ENCODE measurements at regions not wholly inside any gene's neighbourhood (a gene's known extent, or its start where the extent isn't known, plus 50 kb on each side); places are given as distances from the start of the nearest gene placed in this dataset.

GRCh38 chr14:84401631-84402030 is 1128.3 kb upstream of the FLRT2 start:
- intact Hi-C loops (cut with DNase I): no loop called here
- H3K36me3 ChIP-seq (replicated peaks in 1 of 2): no peaks in the 10 kb centered on the region
- WGBS, 4 donors: 74 to 90% (median 85%) methylated on average over 3 of the region's 3 CpGs

GRCh38 chr14:84403585-84403984 is 1126.4 kb upstream of the FLRT2 start:
- H3K36me3 ChIP-seq (replicated peaks in 1 of 2): no peaks in the 10 kb centered on the region
- intact Hi-C loops (cut with DNase I): no loop called here
- no peaks in the 10 kb centered on the region for H3K9me3 ChIP-seq (replicated peaks in 1 of 3)
- no peak for DNase-seq
- 88 to 97% (median 96%) methylated on average over 2 of the region's 2 CpGs for WGBS, 4 donors
- H3K4me1 ChIP-seq (replicated peaks in 1 of 2): peaks cover 0 to 5% of the 10 kb centered on the region in 2 donors
- no peaks in the 10 kb centered on the region for H3K27me3 ChIP-seq
- H3K27ac ChIP-seq: no peak overlapping the region
- H3K4me3 ChIP-seq: no peak overlapping the region
- TF ChIP-seq CTCF (IDR thresholded peaks at IDR 0.05): no peak

More at GRCh38 chr14:84401631-84402030, 1128.3 kb upstream of the FLRT2 start:
- no peak overlapping the region for H3K4me3 ChIP-seq
- no peak overlapping the region for H3K27ac ChIP-seq
- peaks cover 0 to 5% of the 10 kb centered on the region in 2 donors for H3K4me1 ChIP-seq (replicated peaks in 1 of 2)
- H3K9me3 ChIP-seq (replicated peaks in 1 of 3): no peaks in the 10 kb centered on the region
- H3K27me3 ChIP-seq: no peaks in the 10 kb centered on the region
- TF ChIP-seq POLR2A (IDR thresholded peaks at IDR 0.05) (no peak), CTCF (IDR thresholded peaks at IDR 0.05) (no peak)
- DNase-seq: no peak

- Histone ChIP-seq H3K9me3 (replicated peaks in 1 of 3) (no peaks in the 10 kb centered on the region), H3K36me3 (replicated peaks in 1 of 2) (no peaks in the 10 kb centered on the region), H3K27me3 (no peaks in the 10 kb centered on the region), H3K4me3 (no peak overlapping the region), H3K4me1 (replicated peaks in 1 of 2) (peaks cover 0 to 5% of the 10 kb centered on the region in 2 donors), H3K27ac (no peak overlapping the region)
- WGBS, 4 donors: 95 to 100% (median 98%) methylated on average over 3 of the region's 3 CpGs
- no peak for DNase-seq
- intact Hi-C loops (cut with DNase I): no loop called here
- TF ChIP-seq POLR2A (IDR thresholded peaks at IDR 0.05): no peak
- TF ChIP-seq CTCF (IDR thresholded peaks at IDR 0.05): no peak
These were observed 1125.7 kb upstream of the FLRT2 start for GRCh38 chr14:84404246-84404645.

- intact Hi-C loops (cut with DNase I): no loop called here
- no peak for TF ChIP-seq CTCF (IDR thresholded peaks at IDR 0.05)
- no peak for TF ChIP-seq POLR2A (IDR thresholded peaks at IDR 0.05)
- H3K4me3 ChIP-seq: no peak overlapping the region
- no peaks in the 10 kb centered on the region for H3K9me3 ChIP-seq (replicated peaks in 1 of 3)
- peaks cover 0 to 5% of the 10 kb centered on the region in 2 donors for H3K4me1 ChIP-seq (replicated peaks in 1 of 2)
- no peak for DNase-seq
- H3K27me3 ChIP-seq: no peaks in the 10 kb centered on the region
- peak overlapping the region in 1 of 5 donors; percentile 5 for H3K27ac ChIP-seq
- WGBS, 4 donors: 48 to 54% (median 51%) methylated on average over 3 of the region's 3 CpGs
- no peaks in the 10 kb centered on the region for H3K36me3 ChIP-seq (replicated peaks in 1 of 2)
These were observed 1120.5 kb upstream of the FLRT2 start for GRCh38 chr14:84409435-84409834.
